ENCODE measurements at regions not wholly inside any gene's neighbourhood (a gene's known extent, or its start where the extent isn't known, plus 50 kb on each side); places are given as distances from the start of the nearest gene placed in this dataset.

GRCh38 chr7:41624818-41625217, 78.1 kb downstream of the INHBA start:
- TF ChIP-seq POLR2AphosphoS5 (IDR thresholded peaks at IDR 0.05) = no peak
- TF ChIP-seq, protein P1, sequence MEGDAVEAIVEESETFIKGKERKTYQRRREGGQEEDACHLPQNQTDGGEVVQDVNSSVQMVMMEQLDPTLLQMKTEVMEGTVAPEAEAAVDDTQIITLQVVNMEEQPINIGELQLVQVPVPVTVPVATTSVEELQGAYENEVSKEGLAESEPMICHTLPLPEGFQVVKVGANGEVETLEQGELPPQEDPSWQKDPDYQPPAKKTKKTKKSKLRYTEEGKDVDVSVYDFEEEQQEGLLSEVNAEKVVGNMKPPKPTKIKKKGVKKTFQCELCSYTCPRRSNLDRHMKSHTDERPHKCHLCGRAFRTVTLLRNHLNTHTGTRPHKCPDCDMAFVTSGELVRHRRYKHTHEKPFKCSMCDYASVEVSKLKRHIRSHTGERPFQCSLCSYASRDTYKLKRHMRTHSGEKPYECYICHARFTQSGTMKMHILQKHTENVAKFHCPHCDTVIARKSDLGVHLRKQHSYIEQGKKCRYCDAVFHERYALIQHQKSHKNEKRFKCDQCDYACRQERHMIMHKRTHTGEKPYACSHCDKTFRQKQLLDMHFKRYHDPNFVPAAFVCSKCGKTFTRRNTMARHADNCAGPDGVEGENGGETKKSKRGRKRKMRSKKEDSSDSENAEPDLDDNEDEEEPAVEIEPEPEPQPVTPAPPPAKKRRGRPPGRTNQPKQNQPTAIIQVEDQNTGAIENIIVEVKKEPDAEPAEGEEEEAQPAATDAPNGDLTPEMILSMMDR (IDR thresholded peaks at IDR 0.05; ENCODE audit: poor library complexity, severe bottlenecking) = no peak
- TF ChIP-seq EZH2 (IDR thresholded peaks at IDR 0.05; ENCODE audit: borderline replicate concordance, insufficient read depth, low read length, poor library complexity, severe bottlenecking) = no peak
- no peak for TF ChIP-seq SMC3 (conservative IDR thresholded peaks at IDR 0.05; ENCODE audit: poor library complexity)
- no peak for TF ChIP-seq RAD21 (conservative IDR thresholded peaks at IDR 0.05)
- no peak for TF ChIP-seq EP300 (conservative IDR thresholded peaks at IDR 0.05; ENCODE audit: poor library complexity, severe bottlenecking)
- no peak for TF ChIP-seq TAF1 (IDR thresholded peaks at IDR 0.05; ENCODE audit: low read depth)
- TF ChIP-seq, protein P2, sequence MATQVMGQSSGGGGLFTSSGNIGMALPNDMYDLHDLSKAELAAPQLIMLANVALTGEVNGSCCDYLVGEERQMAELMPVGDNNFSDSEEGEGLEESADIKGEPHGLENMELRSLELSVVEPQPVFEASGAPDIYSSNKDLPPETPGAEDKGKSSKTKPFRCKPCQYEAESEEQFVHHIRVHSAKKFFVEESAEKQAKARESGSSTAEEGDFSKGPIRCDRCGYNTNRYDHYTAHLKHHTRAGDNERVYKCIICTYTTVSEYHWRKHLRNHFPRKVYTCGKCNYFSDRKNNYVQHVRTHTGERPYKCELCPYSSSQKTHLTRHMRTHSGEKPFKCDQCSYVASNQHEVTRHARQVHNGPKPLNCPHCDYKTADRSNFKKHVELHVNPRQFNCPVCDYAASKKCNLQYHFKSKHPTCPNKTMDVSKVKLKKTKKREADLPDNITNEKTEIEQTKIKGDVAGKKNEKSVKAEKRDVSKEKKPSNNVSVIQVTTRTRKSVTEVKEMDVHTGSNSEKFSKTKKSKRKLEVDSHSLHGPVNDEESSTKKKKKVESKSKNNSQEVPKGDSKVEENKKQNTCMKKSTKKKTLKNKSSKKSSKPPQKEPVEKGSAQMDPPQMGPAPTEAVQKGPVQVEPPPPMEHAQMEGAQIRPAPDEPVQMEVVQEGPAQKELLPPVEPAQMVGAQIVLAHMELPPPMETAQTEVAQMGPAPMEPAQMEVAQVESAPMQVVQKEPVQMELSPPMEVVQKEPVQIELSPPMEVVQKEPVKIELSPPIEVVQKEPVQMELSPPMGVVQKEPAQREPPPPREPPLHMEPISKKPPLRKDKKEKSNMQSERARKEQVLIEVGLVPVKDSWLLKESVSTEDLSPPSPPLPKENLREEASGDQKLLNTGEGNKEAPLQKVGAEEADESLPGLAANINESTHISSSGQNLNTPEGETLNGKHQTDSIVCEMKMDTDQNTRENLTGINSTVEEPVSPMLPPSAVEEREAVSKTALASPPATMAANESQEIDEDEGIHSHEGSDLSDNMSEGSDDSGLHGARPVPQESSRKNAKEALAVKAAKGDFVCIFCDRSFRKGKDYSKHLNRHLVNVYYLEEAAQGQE (IDR thresholded peaks at IDR 0.05; ENCODE audit: borderline replicate concordance) = no peak
- no peak for TF ChIP-seq MXI1 (conservative IDR thresholded peaks at IDR 0.05; ENCODE audit: poor library complexity, severe bottlenecking)

Data from neural cell (in vitro differentiated cells).